ENCODE measurements at regions not wholly inside any gene's neighbourhood (a gene's known extent, or its start where the extent isn't known, plus 50 kb on each side); places are given as distances from the start of the nearest gene placed in this dataset.

DNA sequence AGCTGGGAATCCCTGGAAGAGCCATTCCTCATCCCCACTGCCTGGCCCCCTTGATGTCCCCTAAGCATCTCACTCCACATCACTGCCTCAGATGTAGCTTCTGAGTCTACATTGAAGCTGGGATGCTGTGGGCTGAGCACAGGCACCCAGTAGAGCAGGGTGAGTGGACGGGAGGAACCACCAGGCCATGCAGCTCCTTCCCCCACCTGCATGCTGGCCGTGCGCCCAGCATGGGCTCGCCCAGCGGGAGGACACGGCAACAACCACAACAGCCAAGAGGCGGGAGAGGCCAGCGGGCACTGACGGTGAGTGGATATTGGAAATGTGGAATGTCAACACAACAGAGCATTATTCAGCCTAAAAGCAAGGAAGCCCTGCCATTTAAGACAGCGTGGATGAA is 310.9 kb downstream of the ADGRD1 start:
- TF ChIP-seq CTCF (IDR thresholded peaks at IDR 0.05) (no peak), POLR2A (IDR thresholded peaks at IDR 0.05) (no peak)

All from esophagus squamous epithelium (tissue), 4 donors.